K562 (cell line): ENCODE measurements at regions not wholly inside any gene's neighbourhood (a gene's known extent, or its start where the extent isn't known, plus 50 kb on each side); places are given as distances from the start of the nearest gene placed in this dataset.

Experiments used
- MYC ChIP-seq, 2 experiments: fragments of 250-450 bp in 1 of 2; sonication (Bioruptor Pico) in 1 of 2; IDR thresholded peaks; 2 replicates each; pipeline versions ENCODE4 v1.5.1 to v1.6.1; 2012 to 2021; ENCODE audit warnings: low read depth in 2 of 2, borderline replicate concordance in 1 of 2, improper control_type of control experiment in 1 of 2, low read length in 1 of 2, mild to moderate bottlenecking in 1 of 2, moderate library complexity in 1 of 2
- PTTG1 ChIP-seq: fragments of 450-650 bp; IDR thresholded peaks from 2 replicates; pipeline ENCODE4 v1.6.1; 2016; ENCODE audit warnings: low read depth, mild to moderate bottlenecking, missing genetic modification characterization, missing compliant biosample characterization
- SP1 ChIP-seq: sonication (generic); formaldehyde crosslinking; IDR thresholded peaks from 2 replicates; pipeline ENCODE4 v1.8.1; 2022; ENCODE audit warnings: mild to moderate bottlenecking, missing genetic modification reagents
- TF ChIP-seq, protein P1 (sequence below), 3 experiments: IDR thresholded peaks in 2 of 3; conservative IDR thresholded peaks in 1 of 3; 2 replicates each; pipeline ENCODE4 v1.5.1; 2011 to 2012; ENCODE audit warnings: low read length in 3 of 3, mild to moderate bottlenecking in 3 of 3, control low read depth in 2 of 3, improper control_type of control experiment in 1 of 3, inconsistent platforms in 1 of 3, low read depth in 1 of 3, mixed read lengths in 1 of 3, moderate library complexity in 1 of 3; ENCODE audit not compliant: insufficient read depth in 2 of 3

DNA sequence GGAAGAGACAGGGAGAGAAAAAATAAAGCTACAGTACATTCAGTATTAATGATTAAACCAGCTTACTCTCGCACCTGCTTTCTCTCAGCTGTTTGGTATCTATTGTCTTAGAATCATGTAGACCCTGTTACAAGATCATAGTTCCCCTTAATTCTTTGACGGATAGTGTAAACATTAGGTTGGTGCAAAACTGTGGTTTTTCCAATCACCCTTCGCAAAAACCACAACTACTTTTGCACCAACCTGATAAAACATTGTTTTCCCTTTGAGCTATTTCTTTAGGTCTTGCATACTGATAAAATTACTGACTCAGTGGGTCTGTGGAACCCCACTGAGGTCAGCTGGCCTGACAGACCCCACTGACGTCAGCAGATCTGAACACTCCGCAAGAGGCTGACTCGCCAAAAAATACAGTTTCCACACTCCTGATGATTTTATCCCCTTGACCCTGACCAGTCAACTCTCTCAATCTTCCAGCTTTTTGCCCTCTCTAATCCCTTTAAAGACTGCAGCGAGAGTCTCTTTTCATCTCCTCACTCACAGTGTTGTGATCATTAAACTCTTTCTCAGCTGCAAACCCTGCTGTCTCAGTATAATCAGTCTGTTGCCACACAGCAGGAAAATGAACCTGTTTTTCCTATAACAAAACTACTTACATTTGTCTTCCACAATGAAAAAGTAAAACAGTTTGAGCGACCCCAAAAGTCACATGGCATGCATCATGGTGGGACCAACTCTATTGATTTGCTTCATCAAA, 123.9 kb downstream of the SLITRK6 start:
- TF ChIP-seq, protein P1, sequence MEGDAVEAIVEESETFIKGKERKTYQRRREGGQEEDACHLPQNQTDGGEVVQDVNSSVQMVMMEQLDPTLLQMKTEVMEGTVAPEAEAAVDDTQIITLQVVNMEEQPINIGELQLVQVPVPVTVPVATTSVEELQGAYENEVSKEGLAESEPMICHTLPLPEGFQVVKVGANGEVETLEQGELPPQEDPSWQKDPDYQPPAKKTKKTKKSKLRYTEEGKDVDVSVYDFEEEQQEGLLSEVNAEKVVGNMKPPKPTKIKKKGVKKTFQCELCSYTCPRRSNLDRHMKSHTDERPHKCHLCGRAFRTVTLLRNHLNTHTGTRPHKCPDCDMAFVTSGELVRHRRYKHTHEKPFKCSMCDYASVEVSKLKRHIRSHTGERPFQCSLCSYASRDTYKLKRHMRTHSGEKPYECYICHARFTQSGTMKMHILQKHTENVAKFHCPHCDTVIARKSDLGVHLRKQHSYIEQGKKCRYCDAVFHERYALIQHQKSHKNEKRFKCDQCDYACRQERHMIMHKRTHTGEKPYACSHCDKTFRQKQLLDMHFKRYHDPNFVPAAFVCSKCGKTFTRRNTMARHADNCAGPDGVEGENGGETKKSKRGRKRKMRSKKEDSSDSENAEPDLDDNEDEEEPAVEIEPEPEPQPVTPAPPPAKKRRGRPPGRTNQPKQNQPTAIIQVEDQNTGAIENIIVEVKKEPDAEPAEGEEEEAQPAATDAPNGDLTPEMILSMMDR (IDR thresholded peaks at IDR 0.05 in 2 of 3, conservative IDR thresholded peaks at IDR 0.05 in 1 of 3; ENCODE audit: insufficient read depth in 2 of 3, low read depth in 1 of 3, low read length in 3 of 3) = no peak
- TF ChIP-seq PTTG1 (tag) (no peak), SP1 (CRISPR knock-in tag) (no peak), MYC (IDR thresholded peaks at IDR 0.05; ENCODE audit: low read depth, low read length) (no peak), MYC (CRISPR knock-in tag; IDR thresholded peaks at IDR 0.05; ENCODE audit: borderline replicate concordance, low read depth) (no peak)
